Lower leg skin (tissue), 3 donors: ENCODE measurements at regions not wholly inside any gene's neighbourhood (a gene's known extent, or its start where the extent isn't known, plus 50 kb on each side); places are given as distances from the start of the nearest gene placed in this dataset.

Experiments
- POLR2A ChIP-seq, 2 donors: fragments of 450-650 bp; IDR thresholded peaks; one replicate each; pipeline ENCODE4 v1.6.1; 2016 to 2017; ENCODE audit warnings: antibody characterized with exemption in 2 of 2, mild to moderate bottlenecking in 1 of 2, moderate library complexity in 1 of 2
- TF ChIP-seq, protein P1 (sequence below), 3 donors: fragments of 450-650 bp; IDR thresholded peaks; one replicate each; pipeline ENCODE4 v1.5.1; 2016; ENCODE audit warnings: antibody characterized with exemption in 3 of 3, mild to moderate bottlenecking in 3 of 3, moderate library complexity in 2 of 3

DNA sequence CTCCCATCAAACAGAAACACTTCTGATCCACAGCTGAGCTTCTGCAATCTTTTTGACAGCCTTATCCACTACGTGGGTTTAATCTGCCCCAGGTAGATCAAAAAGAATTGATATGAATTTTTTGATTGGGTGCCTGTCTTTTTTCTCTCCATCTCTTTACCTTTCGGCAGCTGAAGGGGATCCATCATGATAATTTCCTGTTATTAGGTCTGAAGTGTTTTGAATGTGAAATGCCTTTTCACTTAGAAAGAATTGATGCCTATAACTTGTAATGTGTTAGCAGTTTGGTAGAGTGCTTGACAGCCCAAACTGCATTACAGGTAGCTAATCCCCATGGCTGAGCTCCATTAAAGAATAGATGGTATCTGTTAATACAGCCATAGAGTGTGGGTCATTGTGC is 745.4 kb downstream of the TLR4 start:
- no peak for TF ChIP-seq POLR2A (IDR thresholded peaks at IDR 0.05)
- TF ChIP-seq, protein P1, sequence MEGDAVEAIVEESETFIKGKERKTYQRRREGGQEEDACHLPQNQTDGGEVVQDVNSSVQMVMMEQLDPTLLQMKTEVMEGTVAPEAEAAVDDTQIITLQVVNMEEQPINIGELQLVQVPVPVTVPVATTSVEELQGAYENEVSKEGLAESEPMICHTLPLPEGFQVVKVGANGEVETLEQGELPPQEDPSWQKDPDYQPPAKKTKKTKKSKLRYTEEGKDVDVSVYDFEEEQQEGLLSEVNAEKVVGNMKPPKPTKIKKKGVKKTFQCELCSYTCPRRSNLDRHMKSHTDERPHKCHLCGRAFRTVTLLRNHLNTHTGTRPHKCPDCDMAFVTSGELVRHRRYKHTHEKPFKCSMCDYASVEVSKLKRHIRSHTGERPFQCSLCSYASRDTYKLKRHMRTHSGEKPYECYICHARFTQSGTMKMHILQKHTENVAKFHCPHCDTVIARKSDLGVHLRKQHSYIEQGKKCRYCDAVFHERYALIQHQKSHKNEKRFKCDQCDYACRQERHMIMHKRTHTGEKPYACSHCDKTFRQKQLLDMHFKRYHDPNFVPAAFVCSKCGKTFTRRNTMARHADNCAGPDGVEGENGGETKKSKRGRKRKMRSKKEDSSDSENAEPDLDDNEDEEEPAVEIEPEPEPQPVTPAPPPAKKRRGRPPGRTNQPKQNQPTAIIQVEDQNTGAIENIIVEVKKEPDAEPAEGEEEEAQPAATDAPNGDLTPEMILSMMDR (IDR thresholded peaks at IDR 0.05) = no peak
